Naive B cell (primary cell): ENCODE measurements at regions not wholly inside any gene's neighbourhood (a gene's known extent, or its start where the extent isn't known, plus 50 kb on each side); places are given as distances from the start of the nearest gene placed in this dataset.

Source experiments
- ATAC-seq, 2 donors: fragments of 150-1000 bp; cut with Tn5 transposase; 2 replicates each; pipeline ENCODE4 v1.10.0; 2021; ENCODE audit warnings: low read depth in 2 of 2, mild to moderate bottlenecking in 2 of 2, moderate library complexity in 2 of 2
- DNase-seq: peaks from one replicate; pipeline ENCODE4 v3.0.0; 2022
- H3K27ac Mint-ChIP-seq, 6 donors: one replicate each; pipeline ENCODE4 v1.8.0; 2020 to 2022; ENCODE audit warnings: mild to moderate bottlenecking in 6 of 6, mixed read lengths in 6 of 6, moderate library complexity in 5 of 6, inconsistent platforms in 2 of 6
- H3K27me3 Mint-ChIP-seq, 3 donors: one replicate each; pipeline ENCODE4 v1.8.0; 2021 to 2022; ENCODE audit warnings: mixed read lengths in 3 of 3, mild to moderate bottlenecking in 1 of 3
- H3K36me3 Mint-ChIP-seq, 2 donors: one replicate each; pipeline ENCODE4 v1.8.0; 2020 to 2022; ENCODE audit warnings: mixed read lengths in 2 of 2, inconsistent platforms in 1 of 2, mild to moderate bottlenecking in 1 of 2
- H3K4me1 Mint-ChIP-seq, 3 donors: one replicate each; pipeline ENCODE4 v1.8.0; 2020 to 2022; ENCODE audit warnings: mixed read lengths in 3 of 3, inconsistent platforms in 1 of 3, mild to moderate bottlenecking in 1 of 3, moderate library complexity in 1 of 3
- H3K4me3 Mint-ChIP-seq, 8 donors: one replicate each; pipeline ENCODE4 v1.8.0; 2020 to 2022; ENCODE audit warnings: mild to moderate bottlenecking in 8 of 8, mixed read lengths in 8 of 8, moderate library complexity in 8 of 8, inconsistent platforms in 2 of 8
- H3K9me3 Mint-ChIP-seq, 7 donors: one replicate each; pipeline ENCODE4 v1.8.0; 2020 to 2022; ENCODE audit warnings: mixed read lengths in 7 of 7, mild to moderate bottlenecking in 5 of 7, inconsistent platforms in 2 of 7, moderate library complexity in 1 of 7

- Mint-ChIP-seq H3K27ac (no peak overlapping the region), H3K9me3 (peaks cover 0 to 7% (median 2%) of the 10 kb centered on the region in 7 donors), H3K27me3 (peaks cover 0 to 3% (median 0%) of the 10 kb centered on the region in 3 donors), H3K4me1 (no peaks in the 10 kb centered on the region), H3K36me3 (no peaks in the 10 kb centered on the region), H3K4me3 (no peak overlapping the region)
- DNase-seq (no peak), ATAC-seq (no peak)
These were observed 205.8 kb upstream of the PDGFD start for GRCh38 chr11:104369761-104370160.

- DNase-seq, result no peak
- H3K36me3 Mint-ChIP-seq, result no peaks in the 10 kb centered on the region
- H3K9me3 Mint-ChIP-seq, result peaks cover 0 to 7% (median 2%) of the 10 kb centered on the region in 7 donors
- H3K27me3 Mint-ChIP-seq, result peaks cover 0 to 8% (median 6%) of the 10 kb centered on the region in 3 donors
- H3K4me1 Mint-ChIP-seq, result no peaks in the 10 kb centered on the region
- peak overlapping the region in 1 of 8 donors; percentile 59 for H3K4me3 Mint-ChIP-seq
- no peak overlapping the region for H3K27ac Mint-ChIP-seq
- no peak for ATAC-seq
These were observed 202.4 kb upstream of the PDGFD start for GRCh38 chr11:104366321-104366734.

GRCh38 chr11:104365676-104366075 is 201.7 kb upstream of the PDGFD start:
- Mint-ChIP-seq H3K27me3 (peaks cover 0 to 8% (median 6%) of the 10 kb centered on the region in 3 donors), H3K4me1 (no peaks in the 10 kb centered on the region), H3K27ac (no peak overlapping the region), H3K4me3 (no peak overlapping the region), H3K9me3 (peaks cover 0 to 7% (median 2%) of the 10 kb centered on the region in 7 donors), H3K36me3 (no peaks in the 10 kb centered on the region)
- DNase-seq, result no peak
- ATAC-seq, result no peak

GRCh38 chr11:104361975-104362374 is 198.0 kb upstream of the PDGFD start:
- ATAC-seq (no peak), DNase-seq (no peak)
- H3K9me3 Mint-ChIP-seq, result peaks cover 0 to 7% (median 0%) of the 10 kb centered on the region in 7 donors
- no peaks in the 10 kb centered on the region for H3K36me3 Mint-ChIP-seq
- peaks cover 0 to 8% (median 6%) of the 10 kb centered on the region in 3 donors for H3K27me3 Mint-ChIP-seq
- H3K4me1 Mint-ChIP-seq, result no peaks in the 10 kb centered on the region
- H3K4me3 Mint-ChIP-seq, result no peak overlapping the region
- H3K27ac Mint-ChIP-seq, result no peak overlapping the region

GRCh38 chr11:104352036-104352435 is 188.1 kb upstream of the PDGFD start:
- ATAC-seq, result no peak
- no peaks in the 10 kb centered on the region for H3K27me3 Mint-ChIP-seq
- peaks cover 5 to 7% of the 10 kb centered on the region in 2 donors for H3K36me3 Mint-ChIP-seq
- peaks cover 0 to 28% (median 9%) of the 10 kb centered on the region in 7 donors for H3K9me3 Mint-ChIP-seq
- no peak for DNase-seq
- H3K4me3 Mint-ChIP-seq, result no peak overlapping the region
- H3K27ac Mint-ChIP-seq, result no peak overlapping the region
- H3K4me1 Mint-ChIP-seq, result no peaks in the 10 kb centered on the region

GRCh38 chr11:104343578-104343977 is 179.6 kb upstream of the PDGFD start:
- Mint-ChIP-seq H3K27ac (peak overlapping the region in 1 of 6 donors; percentile 14), H3K4me3 (no peak overlapping the region), H3K36me3 (no peaks in the 10 kb centered on the region), H3K4me1 (peaks cover 0 to 3% (median 0%) of the 10 kb centered on the region in 3 donors), H3K27me3 (peaks cover 0 to 3% (median 0%) of the 10 kb centered on the region in 3 donors), H3K9me3 (peaks cover 0 to 6% (median 3%) of the 10 kb centered on the region in 7 donors)
- ATAC-seq (no peak), DNase-seq (no peak)

GRCh38 chr11:104340590-104340989 is 176.6 kb upstream of the PDGFD start:
- peaks cover 0 to 6% (median 3%) of the 10 kb centered on the region in 7 donors for H3K9me3 Mint-ChIP-seq
- peaks cover 0 to 3% (median 0%) of the 10 kb centered on the region in 3 donors for H3K4me1 Mint-ChIP-seq

GRCh38 chr11:104339380-104339831 is 175.5 kb upstream of the PDGFD start:
- Mint-ChIP-seq H3K4me3 (peak overlapping the region in 2 of 8 donors; percentile 24 to 55), H3K9me3 (peaks cover 0 to 6% (median 3%) of the 10 kb centered on the region in 7 donors), H3K36me3 (no peaks in the 10 kb centered on the region), H3K4me1 (peaks cover 0 to 3% (median 0%) of the 10 kb centered on the region in 3 donors), H3K27ac (no peak overlapping the region), H3K27me3 (no peaks in the 10 kb centered on the region)
- DNase-seq (no peak), ATAC-seq (no peak)

More at GRCh38 chr11:104340590-104340989, 176.6 kb upstream of the PDGFD start:
- Mint-ChIP-seq H3K27me3 (no peaks in the 10 kb centered on the region), H3K36me3 (no peaks in the 10 kb centered on the region), H3K4me3 (no peak overlapping the region), H3K27ac (no peak overlapping the region)
- no peak for DNase-seq
- no peak for ATAC-seq

GRCh38 chr11:104338186-104338585 is 174.2 kb upstream of the PDGFD start:
- H3K36me3 Mint-ChIP-seq, result no peaks in the 10 kb centered on the region
- H3K27me3 Mint-ChIP-seq, result no peaks in the 10 kb centered on the region

GRCh38 chr11:104337273-104337672 is 173.3 kb upstream of the PDGFD start:
- no peak overlapping the region for H3K4me3 Mint-ChIP-seq
- H3K9me3 Mint-ChIP-seq, result peaks cover 0 to 6% (median 3%) of the 10 kb centered on the region in 7 donors
- ATAC-seq (no peak), DNase-seq (no peak)
- peaks cover 0 to 3% (median 0%) of the 10 kb centered on the region in 3 donors for H3K4me1 Mint-ChIP-seq
- H3K27ac Mint-ChIP-seq, result no peak overlapping the region
- no peaks in the 10 kb centered on the region for H3K36me3 Mint-ChIP-seq
- no peaks in the 10 kb centered on the region for H3K27me3 Mint-ChIP-seq

More at GRCh38 chr11:104338186-104338585, 174.2 kb upstream of the PDGFD start:
- ATAC-seq (no peak), DNase-seq (no peak)
- Mint-ChIP-seq H3K9me3 (peaks cover 0 to 6% (median 3%) of the 10 kb centered on the region in 7 donors), H3K27ac (no peak overlapping the region), H3K4me1 (peaks cover 0 to 3% (median 0%) of the 10 kb centered on the region in 3 donors), H3K4me3 (no peak overlapping the region)

GRCh38 chr11:104333977-104334376 is 170.0 kb upstream of the PDGFD start:
- ATAC-seq (no peak), DNase-seq (no peak)
- H3K27me3 Mint-ChIP-seq, result no peaks in the 10 kb centered on the region
- no peak overlapping the region for H3K4me3 Mint-ChIP-seq
- H3K4me1 Mint-ChIP-seq, result no peaks in the 10 kb centered on the region
- H3K27ac Mint-ChIP-seq, result no peak overlapping the region
- H3K36me3 Mint-ChIP-seq, result no peaks in the 10 kb centered on the region
- peaks cover 0 to 2% (median 0%) of the 10 kb centered on the region in 7 donors for H3K9me3 Mint-ChIP-seq

GRCh38 chr11:104332110-104332509 is 168.2 kb upstream of the PDGFD start:
- no peaks in the 10 kb centered on the region for H3K9me3 Mint-ChIP-seq
- H3K27ac Mint-ChIP-seq, result no peak overlapping the region
- H3K36me3 Mint-ChIP-seq, result no peaks in the 10 kb centered on the region
- no peak for DNase-seq
- no peaks in the 10 kb centered on the region for H3K4me1 Mint-ChIP-seq
- no peaks in the 10 kb centered on the region for H3K27me3 Mint-ChIP-seq
- no peak for ATAC-seq
- H3K4me3 Mint-ChIP-seq, result no peak overlapping the region

GRCh38 chr11:104329078-104329665 is 165.2 kb upstream of the PDGFD start:
- Mint-ChIP-seq H3K9me3 (peaks cover 0 to 3% (median 0%) of the 10 kb centered on the region in 7 donors), H3K27ac (no peak overlapping the region), H3K27me3 (no peaks in the 10 kb centered on the region), H3K4me1 (no peaks in the 10 kb centered on the region), H3K4me3 (no peak overlapping the region), H3K36me3 (no peaks in the 10 kb centered on the region)
- DNase-seq (no peak), ATAC-seq (no peak)

GRCh38 chr11:104328512-104328907 is 164.6 kb upstream of the PDGFD start:
- Mint-ChIP-seq H3K27me3 (no peaks in the 10 kb centered on the region), H3K4me1 (no peaks in the 10 kb centered on the region), H3K9me3 (peaks cover 0 to 7% (median 0%) of the 10 kb centered on the region in 7 donors), H3K36me3 (no peaks in the 10 kb centered on the region), H3K27ac (no peak overlapping the region), H3K4me3 (no peak overlapping the region)
- no peak for DNase-seq
- ATAC-seq, result no peak
